ENCODE measurements at regions not wholly inside any gene's neighbourhood (a gene's known extent, or its start where the extent isn't known, plus 50 kb on each side); places are given as distances from the start of the nearest gene placed in this dataset.
"Not testable (repeated sequence)": the region's sequence is repeated elsewhere in the genome, so short reads cannot be mapped to it uniquely, and the experiment has no call there.

DNA sequence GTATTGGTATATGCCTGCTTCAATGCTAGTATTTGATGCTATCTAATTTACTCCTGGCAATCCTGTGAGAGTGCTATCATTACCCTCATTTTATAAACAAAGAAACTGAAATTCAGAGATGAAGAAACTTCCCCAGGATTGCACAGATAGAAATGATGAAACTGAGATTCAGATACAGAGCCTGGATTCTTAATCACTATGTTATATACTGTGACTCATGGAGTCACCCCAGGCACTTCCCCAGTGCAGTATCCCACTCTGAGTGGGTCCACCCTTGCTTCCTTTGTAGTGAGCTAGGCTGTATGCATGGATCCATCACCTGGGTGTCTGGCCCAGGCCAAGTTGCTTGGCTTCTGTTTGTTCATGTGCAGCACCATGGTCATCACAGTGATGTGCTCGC, 133.9 kb downstream of the TRIM43 start:
- TF ChIP-seq, protein P1, sequence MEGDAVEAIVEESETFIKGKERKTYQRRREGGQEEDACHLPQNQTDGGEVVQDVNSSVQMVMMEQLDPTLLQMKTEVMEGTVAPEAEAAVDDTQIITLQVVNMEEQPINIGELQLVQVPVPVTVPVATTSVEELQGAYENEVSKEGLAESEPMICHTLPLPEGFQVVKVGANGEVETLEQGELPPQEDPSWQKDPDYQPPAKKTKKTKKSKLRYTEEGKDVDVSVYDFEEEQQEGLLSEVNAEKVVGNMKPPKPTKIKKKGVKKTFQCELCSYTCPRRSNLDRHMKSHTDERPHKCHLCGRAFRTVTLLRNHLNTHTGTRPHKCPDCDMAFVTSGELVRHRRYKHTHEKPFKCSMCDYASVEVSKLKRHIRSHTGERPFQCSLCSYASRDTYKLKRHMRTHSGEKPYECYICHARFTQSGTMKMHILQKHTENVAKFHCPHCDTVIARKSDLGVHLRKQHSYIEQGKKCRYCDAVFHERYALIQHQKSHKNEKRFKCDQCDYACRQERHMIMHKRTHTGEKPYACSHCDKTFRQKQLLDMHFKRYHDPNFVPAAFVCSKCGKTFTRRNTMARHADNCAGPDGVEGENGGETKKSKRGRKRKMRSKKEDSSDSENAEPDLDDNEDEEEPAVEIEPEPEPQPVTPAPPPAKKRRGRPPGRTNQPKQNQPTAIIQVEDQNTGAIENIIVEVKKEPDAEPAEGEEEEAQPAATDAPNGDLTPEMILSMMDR (conservative IDR thresholded peaks at IDR 0.05), result not testable (repeated sequence)
- not testable (repeated sequence) for TF ChIP-seq ZFX (IDR thresholded peaks at IDR 0.05)
